SK-N-SH (cell line): ENCODE measurements at regions not wholly inside any gene's neighbourhood (a gene's known extent, or its start where the extent isn't known, plus 50 kb on each side); places are given as distances from the start of the nearest gene placed in this dataset.

Experiments used
- CHD2 ChIP-seq: fragments of 150-350 bp; IDR thresholded peaks from 2 replicates; pipeline ENCODE4 v1.6.1; 2018; ENCODE audit warnings: low read length; ENCODE audit not compliant: partially characterized antibody
- ELF1 ChIP-seq: IDR thresholded peaks from 2 replicates; pipeline ENCODE4 v1.4.0; 2012
- EP300 ChIP-seq, 2 experiments: IDR thresholded peaks; 2 replicates each; pipeline versions ENCODE4 v1.4.0 to v1.6.1; 2012; ENCODE audit warnings: borderline replicate concordance in 1 of 2, low read depth in 1 of 2, low read length in 1 of 2
- EZH2phosphoT487 ChIP-seq: fragments of 200-600 bp; sonication (generic); IDR thresholded peaks from 2 replicates; pipeline ENCODE4 v1.6.1; 2017; ENCODE audit warnings: low read depth, mixed run types, mild to moderate bottlenecking, antibody characterized with exemption, moderate library complexity, borderline replicate concordance
- FOXM1 ChIP-seq: IDR thresholded peaks from 2 replicates; pipeline ENCODE4 v1.4.0; 2012; ENCODE audit warnings: low read depth, mild to moderate bottlenecking
- MXI1 ChIP-seq: IDR thresholded peaks from 2 replicates; pipeline ENCODE4 v1.6.1; 2012; ENCODE audit warnings: mild to moderate bottlenecking, low read depth, low read length, improper control_type of control experiment
- POLR2AphosphoS5 ChIP-seq: IDR thresholded peaks from 2 replicates; pipeline ENCODE4 v1.6.1; 2012; ENCODE audit warnings: low read depth, low read length
- SIN3A ChIP-seq: IDR thresholded peaks from 2 replicates; pipeline ENCODE4 v1.6.1; 2012; ENCODE audit warnings: low read depth, mild to moderate bottlenecking, low read length, moderate library complexity, borderline replicate concordance
- TAF1 ChIP-seq: IDR thresholded peaks from 2 replicates; pipeline ENCODE4 v1.6.1; 2012; ENCODE audit warnings: low read depth, mild to moderate bottlenecking, low read length, moderate library complexity, borderline replicate concordance
- TF ChIP-seq, protein P1 (sequence below): fragments of 200-600 bp; sonication (generic); IDR thresholded peaks from 2 replicates; pipeline ENCODE4 v1.6.1; 2017; ENCODE audit warnings: antibody characterized with exemption, mild to moderate bottlenecking, moderate library complexity
- TF ChIP-seq, protein P2 (sequence below): IDR thresholded peaks from 2 replicates; pipeline ENCODE4; 2012
- TF ChIP-seq, protein P3 (sequence below): fragments of 150-350 bp; IDR thresholded peaks from 2 replicates; pipeline ENCODE4 v1.6.1; 2017; ENCODE audit warnings: antibody characterized with exemption, low read length, low read depth, borderline replicate concordance
- TF ChIP-seq, protein P4 (sequence below): IDR thresholded peaks from 2 replicates; pipeline ENCODE4 v1.6.1; 2012; ENCODE audit warnings: mild to moderate bottlenecking, low read depth, low read length, moderate library complexity
- TF ChIP-seq, protein P5 (sequence below): IDR thresholded peaks from 2 replicates; pipeline ENCODE4 v1.4.0; 2012; ENCODE audit warnings: low read depth, borderline replicate concordance

DNA sequence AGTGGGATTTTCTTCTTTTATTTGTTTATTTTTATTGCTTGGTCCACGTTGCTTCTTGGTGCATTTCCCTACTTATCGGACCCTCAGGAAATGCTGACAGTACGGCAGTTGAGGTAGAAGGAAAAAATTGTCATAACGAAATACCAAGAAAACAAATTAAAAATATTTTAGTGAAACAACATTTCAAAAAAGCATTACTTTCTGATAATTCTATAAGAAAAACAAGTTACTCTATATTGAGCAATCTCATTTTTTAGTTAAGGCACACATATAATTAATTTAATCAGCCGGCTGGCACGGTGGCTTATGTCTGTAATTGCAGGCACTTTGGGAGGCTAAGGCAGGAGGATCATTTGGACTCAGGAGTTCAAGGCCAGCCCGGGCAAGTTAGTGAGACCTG, 102.1 kb downstream of the SH3YL1 start:
- TF ChIP-seq TAF1: no peak
- TF ChIP-seq, protein P1, sequence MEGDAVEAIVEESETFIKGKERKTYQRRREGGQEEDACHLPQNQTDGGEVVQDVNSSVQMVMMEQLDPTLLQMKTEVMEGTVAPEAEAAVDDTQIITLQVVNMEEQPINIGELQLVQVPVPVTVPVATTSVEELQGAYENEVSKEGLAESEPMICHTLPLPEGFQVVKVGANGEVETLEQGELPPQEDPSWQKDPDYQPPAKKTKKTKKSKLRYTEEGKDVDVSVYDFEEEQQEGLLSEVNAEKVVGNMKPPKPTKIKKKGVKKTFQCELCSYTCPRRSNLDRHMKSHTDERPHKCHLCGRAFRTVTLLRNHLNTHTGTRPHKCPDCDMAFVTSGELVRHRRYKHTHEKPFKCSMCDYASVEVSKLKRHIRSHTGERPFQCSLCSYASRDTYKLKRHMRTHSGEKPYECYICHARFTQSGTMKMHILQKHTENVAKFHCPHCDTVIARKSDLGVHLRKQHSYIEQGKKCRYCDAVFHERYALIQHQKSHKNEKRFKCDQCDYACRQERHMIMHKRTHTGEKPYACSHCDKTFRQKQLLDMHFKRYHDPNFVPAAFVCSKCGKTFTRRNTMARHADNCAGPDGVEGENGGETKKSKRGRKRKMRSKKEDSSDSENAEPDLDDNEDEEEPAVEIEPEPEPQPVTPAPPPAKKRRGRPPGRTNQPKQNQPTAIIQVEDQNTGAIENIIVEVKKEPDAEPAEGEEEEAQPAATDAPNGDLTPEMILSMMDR: no peak
- TF ChIP-seq ELF1: no peak
- no peak for TF ChIP-seq POLR2AphosphoS5
- TF ChIP-seq EP300 (IDR thresholded peaks at IDR 0.05; ENCODE audit: borderline replicate concordance in 1 of 2, low read depth in 1 of 2, low read length in 1 of 2): no peak
- no peak for TF ChIP-seq MXI1
- TF ChIP-seq, protein P2, sequence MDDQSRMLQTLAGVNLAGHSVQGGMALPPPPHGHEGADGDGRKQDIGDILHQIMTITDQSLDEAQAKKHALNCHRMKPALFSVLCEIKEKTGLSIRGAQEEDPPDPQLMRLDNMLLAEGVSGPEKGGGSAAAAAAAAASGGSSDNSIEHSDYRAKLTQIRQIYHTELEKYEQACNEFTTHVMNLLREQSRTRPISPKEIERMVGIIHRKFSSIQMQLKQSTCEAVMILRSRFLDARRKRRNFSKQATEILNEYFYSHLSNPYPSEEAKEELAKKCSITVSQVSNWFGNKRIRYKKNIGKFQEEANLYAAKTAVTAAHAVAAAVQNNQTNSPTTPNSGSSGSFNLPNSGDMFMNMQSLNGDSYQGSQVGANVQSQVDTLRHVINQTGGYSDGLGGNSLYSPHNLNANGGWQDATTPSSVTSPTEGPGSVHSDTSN: no peak
- TF ChIP-seq, protein P3, sequence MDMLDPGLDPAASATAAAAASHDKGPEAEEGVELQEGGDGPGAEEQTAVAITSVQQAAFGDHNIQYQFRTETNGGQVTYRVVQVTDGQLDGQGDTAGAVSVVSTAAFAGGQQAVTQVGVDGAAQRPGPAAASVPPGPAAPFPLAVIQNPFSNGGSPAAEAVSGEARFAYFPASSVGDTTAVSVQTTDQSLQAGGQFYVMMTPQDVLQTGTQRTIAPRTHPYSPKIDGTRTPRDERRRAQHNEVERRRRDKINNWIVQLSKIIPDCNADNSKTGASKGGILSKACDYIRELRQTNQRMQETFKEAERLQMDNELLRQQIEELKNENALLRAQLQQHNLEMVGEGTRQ: no peak
- no peak for TF ChIP-seq EZH2phosphoT487
- TF ChIP-seq, protein P4, sequence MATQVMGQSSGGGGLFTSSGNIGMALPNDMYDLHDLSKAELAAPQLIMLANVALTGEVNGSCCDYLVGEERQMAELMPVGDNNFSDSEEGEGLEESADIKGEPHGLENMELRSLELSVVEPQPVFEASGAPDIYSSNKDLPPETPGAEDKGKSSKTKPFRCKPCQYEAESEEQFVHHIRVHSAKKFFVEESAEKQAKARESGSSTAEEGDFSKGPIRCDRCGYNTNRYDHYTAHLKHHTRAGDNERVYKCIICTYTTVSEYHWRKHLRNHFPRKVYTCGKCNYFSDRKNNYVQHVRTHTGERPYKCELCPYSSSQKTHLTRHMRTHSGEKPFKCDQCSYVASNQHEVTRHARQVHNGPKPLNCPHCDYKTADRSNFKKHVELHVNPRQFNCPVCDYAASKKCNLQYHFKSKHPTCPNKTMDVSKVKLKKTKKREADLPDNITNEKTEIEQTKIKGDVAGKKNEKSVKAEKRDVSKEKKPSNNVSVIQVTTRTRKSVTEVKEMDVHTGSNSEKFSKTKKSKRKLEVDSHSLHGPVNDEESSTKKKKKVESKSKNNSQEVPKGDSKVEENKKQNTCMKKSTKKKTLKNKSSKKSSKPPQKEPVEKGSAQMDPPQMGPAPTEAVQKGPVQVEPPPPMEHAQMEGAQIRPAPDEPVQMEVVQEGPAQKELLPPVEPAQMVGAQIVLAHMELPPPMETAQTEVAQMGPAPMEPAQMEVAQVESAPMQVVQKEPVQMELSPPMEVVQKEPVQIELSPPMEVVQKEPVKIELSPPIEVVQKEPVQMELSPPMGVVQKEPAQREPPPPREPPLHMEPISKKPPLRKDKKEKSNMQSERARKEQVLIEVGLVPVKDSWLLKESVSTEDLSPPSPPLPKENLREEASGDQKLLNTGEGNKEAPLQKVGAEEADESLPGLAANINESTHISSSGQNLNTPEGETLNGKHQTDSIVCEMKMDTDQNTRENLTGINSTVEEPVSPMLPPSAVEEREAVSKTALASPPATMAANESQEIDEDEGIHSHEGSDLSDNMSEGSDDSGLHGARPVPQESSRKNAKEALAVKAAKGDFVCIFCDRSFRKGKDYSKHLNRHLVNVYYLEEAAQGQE: no peak
- no peak for TF ChIP-seq CHD2
- TF ChIP-seq, protein P5, sequence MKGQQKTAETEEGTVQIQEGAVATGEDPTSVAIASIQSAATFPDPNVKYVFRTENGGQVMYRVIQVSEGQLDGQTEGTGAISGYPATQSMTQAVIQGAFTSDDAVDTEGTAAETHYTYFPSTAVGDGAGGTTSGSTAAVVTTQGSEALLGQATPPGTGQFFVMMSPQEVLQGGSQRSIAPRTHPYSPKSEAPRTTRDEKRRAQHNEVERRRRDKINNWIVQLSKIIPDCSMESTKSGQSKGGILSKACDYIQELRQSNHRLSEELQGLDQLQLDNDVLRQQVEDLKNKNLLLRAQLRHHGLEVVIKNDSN: no peak
- TF ChIP-seq FOXM1: no peak
- no peak for TF ChIP-seq SIN3A
